Neutrophil (primary cell): ENCODE measurements at regions not wholly inside any gene's neighbourhood (a gene's known extent, or its start where the extent isn't known, plus 50 kb on each side); places are given as distances from the start of the nearest gene placed in this dataset.
"Not testable (repeated sequence)": the region's sequence is repeated elsewhere in the genome, so short reads cannot be mapped to it uniquely, and the experiment has no call there.

Source experiments
- H3K27ac ChIP-seq: fragments of 200-600 bp; sonication (generic); 2 replicates; pipeline ENCODE4 v1.5.1; 2016; ENCODE audit warnings: mild to moderate bottlenecking, moderate library complexity
- H3K27me3 ChIP-seq: fragments of 200-600 bp; sonication (generic); 2 replicates; pipeline ENCODE4 v1.6.0; 2016; ENCODE audit warnings: mild to moderate bottlenecking
- H3K36me3 ChIP-seq: fragments of 200-600 bp; sonication (generic); 2 replicates; pipeline ENCODE4 v1.5.1; 2017
- H3K4me1 ChIP-seq, 2 experiments: fragments of 200-600 bp in 1 of 2; sonication (generic) in 1 of 2; 1 replicate in 1 of 2; 2 replicates in 1 of 2; pipeline versions ENCODE4 v1.5.1 to v1.6.1; 2013 to 2016; ENCODE audit warnings: low read depth in 1 of 2, low read length in 1 of 2, mild to moderate bottlenecking in 1 of 2, moderate library complexity in 1 of 2; ENCODE audit not compliant: control insufficient read depth in 1 of 2, insufficient read depth in 1 of 2
- H3K4me3 ChIP-seq, 2 experiments: fragments of 200-600 bp in 1 of 2; sonication (generic) in 1 of 2; 1 replicate in 1 of 2; 2 replicates in 1 of 2; pipeline ENCODE4 v1.5.1; 2013 to 2016; ENCODE audit warnings: low read depth in 1 of 2, low read length in 1 of 2, mild to moderate bottlenecking in 1 of 2, moderate library complexity in 1 of 2
- H3K9me3 ChIP-seq: fragments of 200-600 bp; sonication (generic); 2 replicates; pipeline ENCODE4 v1.5.1; 2016
- TF ChIP-seq, protein P1 (sequence below): fragments of 200-600 bp; sonication (generic); IDR thresholded peaks from 2 replicates; pipeline ENCODE4 v1.5.1; 2016; ENCODE audit warnings: antibody characterized with exemption

DNA sequence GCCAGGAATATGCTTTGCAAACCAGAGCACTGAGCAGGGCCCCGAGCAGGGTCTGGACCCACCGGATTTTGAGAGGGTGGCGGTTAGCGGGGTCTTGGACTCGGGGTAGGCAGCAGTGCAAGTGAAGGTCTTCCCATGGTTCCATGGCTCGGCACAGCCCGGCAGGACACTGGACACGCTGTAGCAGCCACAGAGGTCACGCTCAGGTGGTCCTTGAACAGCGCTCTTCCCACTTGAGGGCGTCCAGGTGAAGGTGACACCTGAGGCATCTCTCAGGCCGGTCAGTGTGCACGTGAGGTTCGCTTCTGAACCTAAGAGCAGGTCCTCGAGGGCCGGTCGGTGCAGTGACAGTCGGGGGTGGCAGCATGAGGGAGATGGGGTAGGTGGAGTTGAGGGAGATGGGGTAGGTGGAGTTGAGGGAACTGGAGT, 181.4 kb downstream of the TMEM121 start:
- not testable (repeated sequence) for H3K4me1 ChIP-seq, H3K9me3 ChIP-seq

DNA sequence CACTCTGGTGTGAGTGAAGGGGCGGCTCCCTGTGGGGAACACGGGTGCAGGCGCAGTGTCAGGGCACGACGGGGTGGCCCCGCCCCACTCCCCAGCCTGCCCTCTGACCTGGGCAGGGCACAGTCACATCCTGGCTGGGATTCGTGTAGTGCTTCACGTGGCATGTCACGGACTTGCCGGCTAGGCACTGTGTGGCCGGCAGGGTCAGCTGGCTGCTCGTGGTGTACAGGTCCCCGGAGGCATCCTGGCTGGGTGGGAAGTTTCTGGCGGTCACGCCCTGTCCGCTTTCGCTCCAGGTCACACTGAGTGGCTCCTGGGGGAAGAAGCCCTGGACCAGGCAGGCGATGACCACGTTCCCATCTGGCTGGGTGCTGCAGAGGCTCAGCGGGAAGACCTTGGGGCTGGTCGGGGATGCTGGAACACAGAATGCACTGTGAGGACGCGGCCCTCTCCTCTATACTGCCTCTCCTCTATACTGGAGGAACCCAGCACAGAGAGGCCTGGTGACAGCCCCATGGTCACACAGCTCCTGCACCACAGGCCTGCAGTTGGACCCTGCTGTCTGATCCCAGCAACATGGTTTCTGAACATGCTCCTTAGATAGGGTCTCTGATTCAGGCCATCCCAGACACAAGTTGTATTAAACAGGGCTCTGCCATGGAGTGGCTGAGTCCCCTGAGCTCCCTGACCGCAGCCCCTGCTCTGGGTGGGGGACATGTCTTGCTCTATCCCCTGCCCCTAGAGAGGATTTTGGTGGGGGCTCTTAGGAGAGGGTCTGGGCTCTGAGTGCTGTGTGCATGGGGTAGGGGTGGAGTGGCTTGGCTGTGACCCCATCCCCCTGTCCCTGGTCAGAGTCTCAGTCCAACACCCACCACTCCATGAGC, 182.1 kb downstream of the TMEM121 start:
- H3K27me3 ChIP-seq, H3K4me1 ChIP-seq, H3K4me3 ChIP-seq, H3K36me3 ChIP-seq, H3K9me3 ChIP-seq, H3K27ac ChIP-seq: not testable (repeated sequence)

More for the DNA sequence above, 181.4 kb downstream of the TMEM121 start:
- H3K4me3 ChIP-seq, H3K27ac ChIP-seq, H3K27me3 ChIP-seq, H3K36me3 ChIP-seq: not testable (repeated sequence)

DNA sequence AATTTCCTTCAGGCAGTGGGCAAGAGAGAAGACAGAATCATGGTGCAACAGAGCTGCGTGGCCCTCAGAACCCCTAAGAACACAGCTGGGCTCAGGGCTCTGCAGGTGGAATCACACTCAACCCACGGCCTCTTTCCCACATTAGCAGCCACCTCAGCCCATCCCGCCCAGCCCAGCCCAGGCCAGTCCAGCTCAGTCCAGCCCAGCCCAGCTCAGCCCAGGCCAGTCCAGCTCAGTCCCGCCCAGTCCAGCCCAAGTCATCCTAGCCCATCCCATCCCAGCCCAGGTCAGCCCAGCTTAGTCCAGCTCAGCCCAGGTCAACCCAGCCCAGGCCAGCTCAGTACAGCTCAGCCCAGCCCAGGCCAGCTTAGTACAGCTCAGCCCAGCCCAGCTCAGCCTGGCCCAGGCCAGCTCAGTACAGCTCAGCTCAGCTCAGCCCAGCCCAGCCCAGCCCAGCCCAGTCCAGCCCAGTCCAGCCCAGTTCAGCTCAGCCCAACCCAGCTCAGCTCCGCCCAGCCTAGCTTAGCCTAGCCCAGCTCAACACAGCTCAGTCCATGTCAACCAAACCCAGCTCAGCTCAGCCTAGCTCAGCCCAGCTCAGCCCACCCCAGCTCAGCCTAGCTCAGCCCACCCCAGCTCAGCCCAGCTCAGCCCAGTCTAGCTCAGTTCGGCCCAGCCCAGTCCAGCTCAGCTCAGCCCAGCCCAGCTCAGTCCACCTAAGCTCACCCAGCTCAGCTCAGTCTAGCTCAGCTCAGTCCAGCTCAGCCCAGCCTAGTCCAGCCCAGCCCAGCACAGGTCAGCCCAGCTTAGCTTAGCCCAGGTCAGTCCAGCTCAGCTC, 183.1 kb downstream of the TMEM121 start:
- Histone ChIP-seq H3K4me1 (no peaks in the 10 kb centered on the region), H3K27ac (no peak overlapping the region), H3K9me3 (no peaks in the 10 kb centered on the region), H3K36me3 (no peaks in the 10 kb centered on the region), H3K27me3 (no peaks in the 10 kb centered on the region), H3K4me3 (no peak overlapping the region)
- TF ChIP-seq, protein P1, sequence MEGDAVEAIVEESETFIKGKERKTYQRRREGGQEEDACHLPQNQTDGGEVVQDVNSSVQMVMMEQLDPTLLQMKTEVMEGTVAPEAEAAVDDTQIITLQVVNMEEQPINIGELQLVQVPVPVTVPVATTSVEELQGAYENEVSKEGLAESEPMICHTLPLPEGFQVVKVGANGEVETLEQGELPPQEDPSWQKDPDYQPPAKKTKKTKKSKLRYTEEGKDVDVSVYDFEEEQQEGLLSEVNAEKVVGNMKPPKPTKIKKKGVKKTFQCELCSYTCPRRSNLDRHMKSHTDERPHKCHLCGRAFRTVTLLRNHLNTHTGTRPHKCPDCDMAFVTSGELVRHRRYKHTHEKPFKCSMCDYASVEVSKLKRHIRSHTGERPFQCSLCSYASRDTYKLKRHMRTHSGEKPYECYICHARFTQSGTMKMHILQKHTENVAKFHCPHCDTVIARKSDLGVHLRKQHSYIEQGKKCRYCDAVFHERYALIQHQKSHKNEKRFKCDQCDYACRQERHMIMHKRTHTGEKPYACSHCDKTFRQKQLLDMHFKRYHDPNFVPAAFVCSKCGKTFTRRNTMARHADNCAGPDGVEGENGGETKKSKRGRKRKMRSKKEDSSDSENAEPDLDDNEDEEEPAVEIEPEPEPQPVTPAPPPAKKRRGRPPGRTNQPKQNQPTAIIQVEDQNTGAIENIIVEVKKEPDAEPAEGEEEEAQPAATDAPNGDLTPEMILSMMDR, result no peak

DNA sequence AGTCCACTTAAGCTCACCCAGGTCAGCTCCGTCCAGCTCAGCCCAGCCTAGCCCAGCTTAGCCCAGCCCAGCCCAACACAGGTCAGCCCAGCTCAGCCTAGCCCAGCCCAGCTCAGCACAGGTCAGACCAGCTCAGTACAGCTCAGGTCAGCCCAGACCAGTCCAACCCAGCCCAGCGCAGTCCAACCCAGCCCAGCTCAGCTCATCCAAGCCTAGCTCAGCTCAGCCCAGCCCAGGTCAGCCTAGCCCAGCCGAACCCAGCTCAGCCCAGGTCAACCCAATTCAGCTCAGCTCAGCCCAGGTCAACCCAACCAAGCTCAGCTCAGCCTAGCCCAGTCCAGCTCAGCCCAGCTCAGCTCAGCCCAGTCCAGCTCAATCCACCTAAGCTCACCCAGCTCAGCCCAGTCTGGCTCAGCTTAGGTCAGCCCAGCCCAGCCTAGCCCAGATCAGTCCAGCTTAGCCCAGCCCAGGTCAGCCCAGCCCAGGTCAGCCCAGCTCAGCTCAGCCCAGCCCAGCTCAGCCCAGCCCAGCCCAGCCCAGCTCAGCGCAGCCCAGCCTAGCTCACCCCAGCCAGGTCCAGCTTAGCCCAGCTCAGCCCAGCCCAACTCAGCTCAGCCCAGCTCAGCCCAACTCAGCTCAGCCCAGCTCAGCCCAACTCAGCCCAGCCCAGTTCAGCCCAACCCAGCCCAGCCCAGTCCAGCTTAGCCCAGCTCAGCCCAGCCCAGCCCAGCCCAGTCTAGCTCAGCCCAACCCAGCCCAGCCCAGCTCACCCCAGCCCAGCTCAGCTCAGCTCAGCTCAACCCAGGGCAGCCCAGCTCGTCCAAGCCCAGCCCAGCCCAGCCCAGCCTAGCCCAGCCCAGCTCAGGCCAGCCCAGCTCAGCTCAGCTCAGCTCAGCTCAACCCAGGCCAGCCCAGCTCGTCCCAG, 184.0 kb downstream of the TMEM121 start:
- no peaks in the 10 kb centered on the region for H3K4me1 ChIP-seq
- H3K36me3 ChIP-seq, result no peaks in the 10 kb centered on the region
- H3K4me3 ChIP-seq, result no peak overlapping the region
- no peak overlapping the region for H3K27ac ChIP-seq
- no peaks in the 10 kb centered on the region for H3K9me3 ChIP-seq
- TF ChIP-seq, protein P1, result no peak
- no peaks in the 10 kb centered on the region for H3K27me3 ChIP-seq

DNA sequence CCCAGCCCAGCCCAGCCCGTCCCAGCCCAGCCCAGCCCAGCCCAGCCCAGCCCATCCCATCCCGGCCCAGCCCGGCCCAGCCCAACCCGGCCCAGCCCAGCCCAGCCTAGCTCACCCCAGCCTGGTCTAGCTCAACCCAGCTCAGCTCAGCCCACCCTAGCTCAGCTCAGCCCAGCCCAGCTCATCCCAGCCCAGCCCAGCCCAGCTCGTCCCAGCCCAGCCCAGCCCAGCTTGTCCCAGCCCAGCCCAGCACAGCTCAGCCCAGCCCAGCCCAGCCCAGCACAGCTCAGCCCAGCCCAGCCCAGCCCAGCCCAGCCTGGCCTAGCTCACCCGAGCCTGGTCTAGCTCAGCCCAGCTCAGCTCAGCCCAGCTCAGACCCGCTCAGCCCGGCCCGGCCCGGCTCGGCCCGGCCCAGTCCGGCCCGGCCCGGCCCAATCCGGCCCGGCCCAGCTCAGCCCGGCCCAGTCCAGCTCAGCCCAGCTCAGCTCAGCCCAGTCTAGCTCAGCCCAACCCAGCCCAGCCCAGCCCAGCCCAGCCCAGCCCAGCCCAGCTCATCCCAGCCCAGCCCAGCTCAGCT, 184.7 kb downstream of the TMEM121 start:
- Histone ChIP-seq H3K36me3 (no peaks in the 10 kb centered on the region), H3K4me3 (no peak overlapping the region), H3K4me1 (no peaks in the 10 kb centered on the region), H3K27me3 (no peaks in the 10 kb centered on the region), H3K27ac (no peak overlapping the region), H3K9me3 (no peaks in the 10 kb centered on the region)
- TF ChIP-seq, protein P1, result no peak
